PC-9 (cell line): ENCODE measurements at regions not wholly inside any gene's neighbourhood (a gene's known extent, or its start where the extent isn't known, plus 50 kb on each side); places are given as distances from the start of the nearest gene placed in this dataset.

Experiments
- CTCF ChIP-seq: fragments of 200-600 bp; sonication (generic); conservative IDR thresholded peaks from 2 replicates; pipeline ENCODE4 v1.6.1; 2017; ENCODE audit warnings: mixed run types, antibody characterized with exemption, mild to moderate bottlenecking, moderate library complexity
- EZH2 ChIP-seq: fragments of 200-600 bp; sonication (generic); IDR thresholded peaks from 2 replicates; pipeline ENCODE4 v1.8.0; 2017; ENCODE audit warnings: antibody characterized with exemption, low read depth

DNA sequence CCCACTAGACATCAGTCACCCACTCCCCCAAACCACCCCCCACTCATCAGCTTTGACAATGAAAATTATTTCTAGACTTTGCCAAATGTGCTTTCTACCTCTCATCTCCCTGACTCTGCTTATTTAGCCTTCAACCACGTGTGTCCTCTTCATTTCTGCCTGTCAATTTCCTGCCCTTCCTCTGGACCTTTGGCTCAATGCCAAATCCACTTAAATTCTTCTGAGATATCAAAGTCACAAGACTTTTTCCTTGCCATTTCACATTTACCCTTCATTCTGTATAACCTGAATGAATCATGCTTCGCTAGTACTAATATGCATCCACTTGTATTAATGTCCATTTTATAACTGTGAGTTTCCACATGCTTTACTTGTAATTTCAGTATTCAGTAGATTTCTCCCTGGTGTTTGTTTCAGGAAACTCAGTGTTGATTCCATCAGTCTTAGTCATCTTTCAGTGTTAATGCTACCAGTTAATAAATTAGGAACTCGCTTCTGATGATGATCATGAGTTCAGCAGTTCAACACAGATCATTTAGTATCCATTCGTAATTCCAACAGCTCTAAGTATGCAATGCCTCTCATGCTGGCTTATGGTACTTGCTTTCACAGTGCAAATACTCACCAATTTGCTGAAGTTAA lies 128.2 kb upstream of the OSTN start:
- TF ChIP-seq EZH2 = no peak
- TF ChIP-seq CTCF = no peak
